Spinal cord (tissue), 9 donors: ENCODE measurements at regions not wholly inside any gene's neighbourhood (a gene's known extent, or its start where the extent isn't known, plus 50 kb on each side); places are given as distances from the start of the nearest gene placed in this dataset.

Source experiments
- DNase-seq, 6 donors: peaks; one replicate each; pipeline versions ENCODE4 v3.0.0 to v3.0.0-alpha.2; 2013 to 2015; ENCODE audit warnings: low spot score in 6 of 6, low read depth in 4 of 6
- H3K27ac ChIP-seq: one replicate; pipeline ENCODE4 v1.5.1; 2013; ENCODE audit warnings: low read depth, low read length, control low read depth
- H3K27me3 ChIP-seq: one replicate; pipeline ENCODE4 v1.6.1; 2013; ENCODE audit warnings: low read length; ENCODE audit not compliant: control insufficient read depth, insufficient read depth
- H3K36me3 ChIP-seq: one replicate; pipeline ENCODE4 v1.6.1; 2013; ENCODE audit warnings: low read length; ENCODE audit not compliant: control insufficient read depth, insufficient read depth
- H3K4me1 ChIP-seq: one replicate; pipeline ENCODE4 v1.6.1; 2013; ENCODE audit warnings: low read length; ENCODE audit not compliant: control insufficient read depth, insufficient read depth
- H3K4me3 ChIP-seq: one replicate; pipeline ENCODE4 v1.5.1; 2013; ENCODE audit warnings: low read depth, low read length, control low read depth
- H3K9me3 ChIP-seq: one replicate; pipeline ENCODE4 v1.6.1; 2013; ENCODE audit warnings: low read length; ENCODE audit not compliant: control insufficient read depth, insufficient read depth
- WGBS: methylation state at CpG from one replicate; pipeline ENCODE4 v1.1.5; 2013; ENCODE audit warnings: missing lambda C conversion rate; ENCODE audit not compliant: insufficient coverage; 5-methylcytosine and 5-hydroxymethylcytosine counted together
- donor health status: healthy.

GRCh38 chr9:28264368-28264767 is 691.1 kb upstream of the C9orf72 start:
- Histone ChIP-seq H3K27me3 (no peaks in the 10 kb centered on the region), H3K9me3 (no peaks in the 10 kb centered on the region), H3K4me3 (no peak overlapping the region), H3K4me1 (no peaks in the 10 kb centered on the region), H3K36me3 (no peaks in the 10 kb centered on the region), H3K27ac (no peak overlapping the region)
- no peak for DNase-seq
- 100% methylated on average over 1 of the region's 4 CpGs for WGBS

- WGBS = 92% methylated on average over 5 of the region's 6 CpGs
- no peaks in the 10 kb centered on the region for H3K9me3 ChIP-seq
- DNase-seq = no peak
- H3K27ac ChIP-seq = no peak overlapping the region
- H3K4me1 ChIP-seq = no peaks in the 10 kb centered on the region
- no peak overlapping the region for H3K4me3 ChIP-seq
- no peaks in the 10 kb centered on the region for H3K27me3 ChIP-seq
- H3K36me3 ChIP-seq = no peaks in the 10 kb centered on the region
Observed at GRCh38 chr9:28267351-28267750, 694.1 kb upstream of the C9orf72 start.

- Histone ChIP-seq H3K4me3 (no peak overlapping the region), H3K36me3 (no peaks in the 10 kb centered on the region), H3K27me3 (no peaks in the 10 kb centered on the region), H3K4me1 (no peaks in the 10 kb centered on the region), H3K9me3 (no peaks in the 10 kb centered on the region), H3K27ac (no peak overlapping the region)
- WGBS = 100% methylated on average over 2 of the region's 4 CpGs
- DNase-seq = no peak
Observed at GRCh38 chr9:28270156-28270555, 696.9 kb upstream of the C9orf72 start.

- no peaks in the 10 kb centered on the region for H3K36me3 ChIP-seq
- no peaks in the 10 kb centered on the region for H3K4me1 ChIP-seq
- DNase-seq = no peak
- no peaks in the 10 kb centered on the region for H3K27me3 ChIP-seq
- H3K9me3 ChIP-seq = no peaks in the 10 kb centered on the region
- H3K27ac ChIP-seq = no peak overlapping the region
- 49% methylated on average over 3 of the region's 4 CpGs for WGBS
- no peak overlapping the region for H3K4me3 ChIP-seq
Observed at GRCh38 chr9:28272127-28272526, 698.8 kb upstream of the C9orf72 start.

- Histone ChIP-seq H3K36me3 (no peaks in the 10 kb centered on the region), H3K4me3 (no peak overlapping the region), H3K27ac (no peak overlapping the region), H3K9me3 (no peaks in the 10 kb centered on the region), H3K27me3 (no peaks in the 10 kb centered on the region), H3K4me1 (no peaks in the 10 kb centered on the region)
- 11% methylated on average over 2 of the region's 4 CpGs for WGBS
- DNase-seq = peak in 5 of 6 donors; percentile 4 to 88 (median 17)
Observed at GRCh38 chr9:28287455-28287854, 714.2 kb upstream of the C9orf72 start.

GRCh38 chr9:28289746-28290145 is 716.5 kb upstream of the C9orf72 start:
- Histone ChIP-seq H3K4me1 (no peaks in the 10 kb centered on the region), H3K9me3 (no peaks in the 10 kb centered on the region), H3K36me3 (no peaks in the 10 kb centered on the region), H3K27ac (no peak overlapping the region), H3K27me3 (no peaks in the 10 kb centered on the region), H3K4me3 (no peak overlapping the region)
- peak in 1 of 6 donors; percentile 30 for DNase-seq

GRCh38 chr9:28293369-28294090 is 720.2 kb upstream of the C9orf72 start:
- Histone ChIP-seq H3K36me3 (no peaks in the 10 kb centered on the region), H3K27ac (no peak overlapping the region), H3K4me3 (no peak overlapping the region), H3K4me1 (no peaks in the 10 kb centered on the region), H3K9me3 (no peaks in the 10 kb centered on the region), H3K27me3 (no peaks in the 10 kb centered on the region)
- no CpG with 5 or more reads among the region's 3 CpGs for WGBS
- DNase-seq = no peak

- no peaks in the 10 kb centered on the region for H3K9me3 ChIP-seq
- H3K27me3 ChIP-seq = no peaks in the 10 kb centered on the region
- no peaks in the 10 kb centered on the region for H3K4me1 ChIP-seq
- DNase-seq = no peak
- no peak overlapping the region for H3K4me3 ChIP-seq
- H3K36me3 ChIP-seq = no peaks in the 10 kb centered on the region
- H3K27ac ChIP-seq = no peak overlapping the region
Observed at GRCh38 chr9:28301281-28301680, 728.0 kb upstream of the C9orf72 start.

GRCh38 chr9:28317745-28318144 is 744.5 kb upstream of the C9orf72 start:
- H3K27ac ChIP-seq = no peak overlapping the region
- no CpG with 5 or more reads among the region's 1 CpG for WGBS

GRCh38 chr9:28318515-28318914 is 745.2 kb upstream of the C9orf72 start:
- no peak overlapping the region for H3K27ac ChIP-seq
- no peaks in the 10 kb centered on the region for H3K27me3 ChIP-seq
- no peaks in the 10 kb centered on the region for H3K4me1 ChIP-seq
- no peaks in the 10 kb centered on the region for H3K9me3 ChIP-seq
- no peak overlapping the region for H3K4me3 ChIP-seq
- H3K36me3 ChIP-seq = no peaks in the 10 kb centered on the region
- no peak for DNase-seq
- no CpG with 5 or more reads among the region's 1 CpG for WGBS

More at GRCh38 chr9:28317745-28318144, 744.5 kb upstream of the C9orf72 start:
- H3K4me1 ChIP-seq = no peaks in the 10 kb centered on the region
- no peaks in the 10 kb centered on the region for H3K36me3 ChIP-seq
- no peak overlapping the region for H3K4me3 ChIP-seq
- peak in 2 of 6 donors; percentile 7 to 53 for DNase-seq
- H3K27me3 ChIP-seq = no peaks in the 10 kb centered on the region
- H3K9me3 ChIP-seq = no peaks in the 10 kb centered on the region
